ENCODE measurements at regions not wholly inside any gene's neighbourhood (a gene's known extent, or its start where the extent isn't known, plus 50 kb on each side); places are given as distances from the start of the nearest gene placed in this dataset.

DNA sequence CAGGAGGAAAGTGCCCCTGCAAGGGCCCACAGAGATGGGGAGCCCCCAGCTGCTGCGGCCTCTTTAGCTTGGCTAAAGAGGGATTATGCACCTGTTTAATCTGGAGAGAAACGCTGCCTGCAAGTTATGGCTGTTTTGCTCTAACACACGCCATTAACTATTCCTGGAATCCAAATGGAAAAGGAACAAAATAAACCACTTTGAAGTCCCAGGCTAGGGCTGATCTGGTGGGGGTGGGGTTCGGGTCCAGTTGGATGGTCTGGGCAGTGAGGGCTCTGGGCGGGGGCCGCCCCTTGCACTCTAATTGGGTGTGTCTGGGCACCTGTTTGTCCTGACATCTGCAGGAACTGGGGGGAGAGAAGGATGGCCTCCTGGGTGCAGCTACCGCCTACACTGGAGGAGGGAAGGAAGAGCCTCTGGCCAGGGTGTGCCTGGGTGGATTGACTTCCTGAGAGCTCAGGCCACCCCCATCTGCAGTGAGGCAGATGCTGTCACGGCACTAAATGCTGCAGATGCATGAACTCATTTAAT is 300.6 kb downstream of the ZEB1 start:
- TF ChIP-seq, protein P1, sequence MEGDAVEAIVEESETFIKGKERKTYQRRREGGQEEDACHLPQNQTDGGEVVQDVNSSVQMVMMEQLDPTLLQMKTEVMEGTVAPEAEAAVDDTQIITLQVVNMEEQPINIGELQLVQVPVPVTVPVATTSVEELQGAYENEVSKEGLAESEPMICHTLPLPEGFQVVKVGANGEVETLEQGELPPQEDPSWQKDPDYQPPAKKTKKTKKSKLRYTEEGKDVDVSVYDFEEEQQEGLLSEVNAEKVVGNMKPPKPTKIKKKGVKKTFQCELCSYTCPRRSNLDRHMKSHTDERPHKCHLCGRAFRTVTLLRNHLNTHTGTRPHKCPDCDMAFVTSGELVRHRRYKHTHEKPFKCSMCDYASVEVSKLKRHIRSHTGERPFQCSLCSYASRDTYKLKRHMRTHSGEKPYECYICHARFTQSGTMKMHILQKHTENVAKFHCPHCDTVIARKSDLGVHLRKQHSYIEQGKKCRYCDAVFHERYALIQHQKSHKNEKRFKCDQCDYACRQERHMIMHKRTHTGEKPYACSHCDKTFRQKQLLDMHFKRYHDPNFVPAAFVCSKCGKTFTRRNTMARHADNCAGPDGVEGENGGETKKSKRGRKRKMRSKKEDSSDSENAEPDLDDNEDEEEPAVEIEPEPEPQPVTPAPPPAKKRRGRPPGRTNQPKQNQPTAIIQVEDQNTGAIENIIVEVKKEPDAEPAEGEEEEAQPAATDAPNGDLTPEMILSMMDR (IDR thresholded peaks at IDR 0.05; ENCODE audit: low read length) = no peak
- no peak for TF ChIP-seq EZH2 (IDR thresholded peaks at IDR 0.05; ENCODE audit: borderline replicate concordance, low read length)
- H3K9me2 ChIP-seq (ENCODE audit: low read depth, low read length) = no peaks in the 10 kb centered on the region
- H4K20me1 ChIP-seq (ENCODE audit: insufficient read depth, low read length) = no peaks in the 10 kb centered on the region
- no peak overlapping the region for H3K4me2 ChIP-seq (ENCODE audit: low read length)
- H3K36me3 ChIP-seq (ENCODE audit: insufficient read depth, low read length) = no peaks in the 10 kb centered on the region
- no peaks in the 10 kb centered on the region for H3K9me3 ChIP-seq (ENCODE audit: low read length)
- no peak overlapping the region for H2AFZ ChIP-seq (ENCODE audit: low read length)
- H3F3A ChIP-seq (ENCODE audit: insufficient read depth, low read length) = no peaks in the 10 kb centered on the region
- no peak overlapping the region for H3K27ac ChIP-seq (ENCODE audit: low read depth, low read length, poor library complexity, severe bottlenecking)
- no peaks in the 10 kb centered on the region for H3K4me1 ChIP-seq (ENCODE audit: insufficient read depth, low read length, severe bottlenecking)
- no peak overlapping the region for H3K9ac ChIP-seq (ENCODE audit: low read length)
- H3K4me3 ChIP-seq (ENCODE audit: low read depth, low read length, poor library complexity, severe bottlenecking) = no peak overlapping the region
- H3K27me3 ChIP-seq (ENCODE audit: insufficient read depth, low read length) = peaks cover 3% of the 10 kb centered on the region
- H3K79me2 ChIP-seq (ENCODE audit: insufficient read depth, low read length) = no peaks in the 10 kb centered on the region

DNA sequence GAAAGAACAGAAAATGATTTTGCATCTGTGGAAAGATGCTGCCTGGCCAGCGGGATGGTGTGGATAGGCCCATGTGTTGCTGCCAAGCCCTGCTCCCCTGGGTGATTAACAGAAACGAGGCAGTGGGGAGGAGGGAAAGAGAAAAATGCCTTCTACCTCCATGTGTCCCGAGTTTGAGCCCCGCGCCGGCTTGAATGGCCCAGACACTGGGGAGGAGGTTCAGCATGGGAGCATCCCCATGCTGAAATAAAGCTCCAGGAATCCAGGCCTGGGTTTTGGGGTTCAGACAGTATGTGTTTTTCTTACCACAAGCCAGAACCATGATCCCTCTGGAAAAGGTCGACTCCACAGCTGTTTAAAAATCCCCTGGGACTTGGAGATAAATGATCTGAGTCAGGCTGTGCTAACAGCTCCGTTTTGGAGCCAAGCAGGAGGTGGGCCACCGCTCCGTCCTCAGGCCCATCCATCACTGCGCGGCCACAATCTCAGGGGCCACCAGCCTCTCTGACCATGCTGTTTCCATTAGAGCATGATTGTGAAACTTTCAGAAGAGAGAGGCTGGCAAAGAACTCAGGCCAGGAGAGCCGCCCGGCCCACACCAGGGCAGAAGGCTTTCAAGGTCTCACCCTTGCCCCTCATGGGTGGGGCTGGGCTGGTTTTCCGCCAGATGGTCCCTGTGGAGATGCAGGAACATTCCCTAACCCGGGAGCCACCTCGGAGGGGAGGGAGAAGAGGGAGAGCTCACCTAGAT is 299.7 kb downstream of the ZEB1 start:
- H3K27me3 ChIP-seq (ENCODE audit: insufficient read depth, low read length) = peaks cover 3% of the 10 kb centered on the region
- H2AFZ ChIP-seq (ENCODE audit: low read length) = no peak overlapping the region
- no peak overlapping the region for H3K4me3 ChIP-seq (ENCODE audit: low read depth, low read length, poor library complexity, severe bottlenecking)
- H3K9me3 ChIP-seq (ENCODE audit: low read length) = no peaks in the 10 kb centered on the region
- no peak overlapping the region for H3K27ac ChIP-seq (ENCODE audit: low read depth, low read length, poor library complexity, severe bottlenecking)
- H3K4me2 ChIP-seq (ENCODE audit: low read length) = no peak overlapping the region
- H3K36me3 ChIP-seq (ENCODE audit: insufficient read depth, low read length) = no peaks in the 10 kb centered on the region
- TF ChIP-seq EZH2 (IDR thresholded peaks at IDR 0.05; ENCODE audit: borderline replicate concordance, low read length) = no peak
- TF ChIP-seq, protein P1 (IDR thresholded peaks at IDR 0.05; ENCODE audit: low read length) = no peak
- H3K4me1 ChIP-seq (ENCODE audit: insufficient read depth, low read length, severe bottlenecking) = no peaks in the 10 kb centered on the region
- H3F3A ChIP-seq (ENCODE audit: insufficient read depth, low read length) = no peaks in the 10 kb centered on the region
- no peak overlapping the region for H3K9ac ChIP-seq (ENCODE audit: low read length)
- H3K9me2 ChIP-seq (ENCODE audit: low read depth, low read length) = no peaks in the 10 kb centered on the region
- H4K20me1 ChIP-seq (ENCODE audit: insufficient read depth, low read length) = no peaks in the 10 kb centered on the region
- no peaks in the 10 kb centered on the region for H3K79me2 ChIP-seq (ENCODE audit: insufficient read depth, low read length)

DNA sequence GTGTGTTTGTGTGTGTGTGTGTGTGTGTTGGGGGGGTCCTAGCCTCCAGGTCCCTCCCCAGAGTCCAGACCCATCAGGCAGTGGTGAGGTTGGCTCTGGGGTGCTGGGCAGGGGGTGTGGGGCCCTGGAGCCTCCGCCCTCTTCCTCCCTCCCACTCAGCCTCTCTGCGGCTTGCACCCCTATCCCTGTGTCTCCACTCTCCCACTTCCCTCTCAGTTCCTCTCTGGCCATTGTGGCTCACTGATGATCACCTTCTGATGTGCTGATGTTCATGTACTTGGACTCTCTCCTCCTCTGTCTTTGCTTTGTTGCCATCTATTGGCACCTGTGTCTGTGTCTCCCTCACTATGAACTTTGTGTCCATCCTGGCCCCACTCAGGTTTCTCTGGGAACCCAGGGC is 298.7 kb downstream of the ZEB1 start:
- no peak overlapping the region for H3K27ac ChIP-seq (ENCODE audit: low read depth, low read length, poor library complexity, severe bottlenecking)

More for the DNA sequence above, 298.7 kb downstream of the ZEB1 start:
- Histone ChIP-seq H3K4me1 (ENCODE audit: insufficient read depth, low read length, severe bottlenecking) (no peaks in the 10 kb centered on the region), H3K27me3 (ENCODE audit: insufficient read depth, low read length) (peaks cover 3% of the 10 kb centered on the region), H3K4me2 (ENCODE audit: low read length) (no peak overlapping the region), H3K9me2 (ENCODE audit: low read depth, low read length) (no peaks in the 10 kb centered on the region), H3K79me2 (ENCODE audit: insufficient read depth, low read length) (no peaks in the 10 kb centered on the region), H3K36me3 (ENCODE audit: insufficient read depth, low read length) (no peaks in the 10 kb centered on the region), H2AFZ (ENCODE audit: low read length) (no peak overlapping the region), H3K4me3 (ENCODE audit: low read depth, low read length, poor library complexity, severe bottlenecking) (no peak overlapping the region), H3F3A (ENCODE audit: insufficient read depth, low read length) (no peaks in the 10 kb centered on the region), H3K9ac (ENCODE audit: low read length) (no peak overlapping the region), H4K20me1 (ENCODE audit: insufficient read depth, low read length) (no peaks in the 10 kb centered on the region), H3K9me3 (ENCODE audit: low read length) (no peaks in the 10 kb centered on the region)
- TF ChIP-seq, protein P1 (IDR thresholded peaks at IDR 0.05; ENCODE audit: low read length) = no peak
- TF ChIP-seq EZH2 (IDR thresholded peaks at IDR 0.05; ENCODE audit: borderline replicate concordance, low read length) = no peak

All from OCI-LY1 (cell line).